ENCODE measurements at regions not wholly inside any gene's neighbourhood (a gene's known extent, or its start where the extent isn't known, plus 50 kb on each side); places are given as distances from the start of the nearest gene placed in this dataset.

DNA sequence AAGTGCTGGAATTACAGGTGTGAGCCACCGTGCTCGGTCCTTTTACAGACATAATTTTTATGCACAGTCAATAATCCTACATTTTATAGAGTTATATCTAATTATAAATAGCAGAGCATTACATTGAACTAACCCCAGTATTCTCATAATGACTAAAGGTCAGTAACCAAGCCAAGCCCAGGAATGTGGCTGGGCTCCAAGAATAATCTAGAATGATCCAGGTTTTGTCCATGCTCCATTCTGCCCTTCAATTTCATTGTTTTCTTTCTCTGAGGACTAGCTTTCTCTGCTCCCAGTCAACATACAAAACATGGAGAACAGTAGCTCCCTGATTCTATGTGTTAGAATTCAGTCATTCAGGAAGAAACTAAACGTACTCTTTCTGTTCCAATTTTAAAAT is 92.1 kb upstream of the KRR1 start:
- no peak for FAIRE-seq
- POLR2A ChIA-PET: no interaction called here
- Histone ChIP-seq H2AFZ (ENCODE audit: low read depth, low read length) (no peak overlapping the region), H4K20me1 (replicated peaks; ENCODE audit: control insufficient read depth, insufficient read depth, low read length) (no peaks in the 10 kb centered on the region), H3K27ac (ENCODE audit: extremely low read depth, low read depth, low read length) (no peak overlapping the region), H3K9me3 (replicated peaks; ENCODE audit: control insufficient read depth, insufficient read depth, low read depth, low read length) (no peaks in the 10 kb centered on the region), H3K4me3 (no peak overlapping the region), H3K9ac (ENCODE audit: insufficient read depth in 1 of 2, low read depth in 2 of 2, low read length in 2 of 2) (no peak overlapping the region), H3K27me3 (ENCODE audit: control insufficient read depth in 2 of 2, insufficient read depth in 2 of 2, low read length in 2 of 2) (peaks cover 0 to 4% of the 10 kb centered on the region in 2 experiments; a peak in 1 of 5 replicates), H3K36me3 (ENCODE audit: control insufficient read depth, insufficient read depth, low read length) (no peaks in the 10 kb centered on the region), H3K4me2 (ENCODE audit: insufficient read depth, low read length) (no peak overlapping the region), H3K79me2 (ENCODE audit: control insufficient read depth, insufficient read depth, low read length) (no peaks in the 10 kb centered on the region), H3K9me1 (ENCODE audit: control insufficient read depth, insufficient read depth, low read length) (no peaks in the 10 kb centered on the region), H3K4me1 (replicated peaks in 1 of 2; ENCODE audit: control insufficient read depth in 2 of 2, insufficient read depth in 2 of 2, low read length in 2 of 2) (no peaks in the 10 kb centered on the region)
- no peak for TF ChIP-seq NR3C1 (CRISPR knock-in tag; IDR thresholded peaks at IDR 0.05)
- TF ChIP-seq POLR2G (IDR thresholded peaks at IDR 0.05; ENCODE audit: low read depth, low read length): no peak
- TF ChIP-seq PHF8 (IDR thresholded peaks at IDR 0.05; ENCODE audit: borderline replicate concordance, low read length): no peak
- TF ChIP-seq U2AF2 (optimal IDR thresholded peaks at IDR 0.05; ENCODE audit: low read depth, low read length): no peak
- TF ChIP-seq ELF2 (CRISPR knock-in tag; IDR thresholded peaks at IDR 0.05): no peak
- TF ChIP-seq RNF2 (IDR thresholded peaks at IDR 0.05): no peak
- TF ChIP-seq MAFF (IDR thresholded peaks at IDR 0.05; ENCODE audit: low read length): no peak
- TF ChIP-seq SRSF7 (optimal IDR thresholded peaks at IDR 0.05; ENCODE audit: low read depth, low read length): no peak
- no peak for TF ChIP-seq PTRF (tag; IDR thresholded peaks at IDR 0.05)
- TF ChIP-seq ZNF584 (CRISPR knock-in tag; IDR thresholded peaks at IDR 0.05; ENCODE audit: low read depth): no peak
- TF ChIP-seq SP1 (CRISPR knock-in tag; IDR thresholded peaks at IDR 0.05): no peak
- TF ChIP-seq, protein P1, sequence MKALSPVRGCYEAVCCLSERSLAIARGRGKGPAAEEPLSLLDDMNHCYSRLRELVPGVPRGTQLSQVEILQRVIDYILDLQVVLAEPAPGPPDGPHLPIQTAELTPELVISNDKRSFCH (CRISPR knock-in tag; IDR thresholded peaks at IDR 0.05): no peak
- TF ChIP-seq, protein P1 (tag; IDR thresholded peaks at IDR 0.05): no peak
- TF ChIP-seq CSDE1 (IDR thresholded peaks at IDR 0.05): no peak
- TF ChIP-seq ZBTB17 (CRISPR knock-in tag; IDR thresholded peaks at IDR 0.05): no peak
- TF ChIP-seq HSF4 (CRISPR knock-in tag; IDR thresholded peaks at IDR 0.05; ENCODE audit: borderline replicate concordance): no peak
- TF ChIP-seq KLF16 (IDR thresholded peaks at IDR 0.05): no peak
- no peak for TF ChIP-seq LCOR (CRISPR knock-in tag; IDR thresholded peaks at IDR 0.05)
- no peak for TF ChIP-seq NCOA6 (IDR thresholded peaks at IDR 0.05)
- TF ChIP-seq NFE2 (IDR thresholded peaks at IDR 0.05; ENCODE audit: low read depth): no peak
- TF ChIP-seq STAT5A (IDR thresholded peaks at IDR 0.05; ENCODE audit: borderline replicate concordance, low read length): no peak
- CTCF ChIA-PET (ENCODE audit: low intra/inter-chr PET ratio): no interaction called here
- intact Hi-C loops (cut with micrococcal nuclease): no loop called here
- no peak for DNase-seq (ENCODE audit: extremely low read depth in 1 of 4, low spot score in 3 of 4)
- ATAC-seq: no peak
- in situ Hi-C loops (cut with MboI): no loop called here
- WGBS (ENCODE audit: insufficient coverage, low coverage, missing lambda C conversion rate): 0% methylated on average over 3 of the region's 3 CpGs
- no TSS peak for BruUV-seq (replicated peaks)
